Body of pancreas (tissue), 4 donors: ENCODE measurements at regions not wholly inside any gene's neighbourhood (a gene's known extent, or its start where the extent isn't known, plus 50 kb on each side); places are given as distances from the start of the nearest gene placed in this dataset.
A peak's percentile ranks its signal among the peaks of the same experiment; 100 is the strongest.

ENCODE experiments used
- ATAC-seq: fragments of 150-250 bp; one replicate; pipeline ENCODE4 v1.9.1; 2016
- DNase-seq, 4 donors: peaks; one replicate each; pipeline ENCODE4 v3.0.0-alpha.2; 2019
- H3K27ac ChIP-seq, 4 donors: fragments of 200-600 bp; sonication (generic); 1 replicate in 3 of 4; 2 replicates in 1 of 4; pipeline versions ENCODE4 v1.5.1 to v1.6.1; 2016 to 2019; ENCODE audit warnings: mild to moderate bottlenecking in 1 of 4, mixed read lengths in 1 of 4, moderate library complexity in 1 of 4
- H3K27me3 ChIP-seq, 2 donors: fragments of 200-600 bp; sonication (generic); one replicate each; pipeline ENCODE4 v1.6.0; 2016; ENCODE audit warnings: mild to moderate bottlenecking in 1 of 2
- H3K36me3 ChIP-seq, 2 donors: fragments of 200-600 bp; sonication (generic); replicated peaks in 1 of 2; 2 replicates each; pipeline ENCODE4 v1.5.1; 2016; ENCODE audit warnings: low read depth in 2 of 2; ENCODE audit not compliant: insufficient read depth in 1 of 2
- H3K4me1 ChIP-seq: fragments of 200-600 bp; sonication (generic); one replicate; pipeline ENCODE4 v1.6.0; 2016
- H3K4me3 ChIP-seq, 2 donors: fragments of 200-600 bp; sonication (generic); 1 replicate in 1 of 2; 2 replicates in 1 of 2; pipeline ENCODE4 v1.5.1; 2016 to 2019
- H3K9me3 ChIP-seq, 3 donors: fragments of 200-600 bp; sonication (generic); 1 replicate in 2 of 3; 2 replicates in 1 of 3; pipeline ENCODE4 v1.5.1; 2016
- POLR2A ChIP-seq, 3 donors: fragments of 450-650 bp; IDR thresholded peaks; one replicate each; pipeline ENCODE4 v1.6.1; 2016; ENCODE audit warnings: antibody characterized with exemption in 3 of 3, mild to moderate bottlenecking in 2 of 3
- WGBS, 2 donors: methylation state at CpG; one replicate each; pipeline ENCODE4 v1.1.5; 2017; 5-methylcytosine and 5-hydroxymethylcytosine counted together
- intact Hi-C: fragments of 100-400 bp; cut with DNase I; formaldehyde crosslinking; loops from one replicate; pipeline ENCODE4 v1.15.1; 2023
- TF ChIP-seq, protein P1 (sequence below), 7 experiments: fragments of 450-650 bp in 4 of 7; fragments of 200-600 bp in 3 of 7; sonication (generic) in 3 of 7; IDR thresholded peaks; one replicate each; pipeline ENCODE4 v1.5.1; 2016 to 2019; ENCODE audit warnings: antibody characterized with exemption in 7 of 7

- Histone ChIP-seq H3K27me3 (no peaks in the 10 kb centered on the region), H3K9me3 (no peaks in the 10 kb centered on the region), H3K27ac (no peak overlapping the region), H3K36me3 (no peaks in the 10 kb centered on the region), H3K4me3 (no peak overlapping the region), H3K4me1 (no peaks in the 10 kb centered on the region)
- intact Hi-C loops = no loop called here
- ATAC-seq (no peak), DNase-seq (no peak)
- no peak for TF ChIP-seq POLR2A (IDR thresholded peaks at IDR 0.05)
- TF ChIP-seq, protein P1, sequence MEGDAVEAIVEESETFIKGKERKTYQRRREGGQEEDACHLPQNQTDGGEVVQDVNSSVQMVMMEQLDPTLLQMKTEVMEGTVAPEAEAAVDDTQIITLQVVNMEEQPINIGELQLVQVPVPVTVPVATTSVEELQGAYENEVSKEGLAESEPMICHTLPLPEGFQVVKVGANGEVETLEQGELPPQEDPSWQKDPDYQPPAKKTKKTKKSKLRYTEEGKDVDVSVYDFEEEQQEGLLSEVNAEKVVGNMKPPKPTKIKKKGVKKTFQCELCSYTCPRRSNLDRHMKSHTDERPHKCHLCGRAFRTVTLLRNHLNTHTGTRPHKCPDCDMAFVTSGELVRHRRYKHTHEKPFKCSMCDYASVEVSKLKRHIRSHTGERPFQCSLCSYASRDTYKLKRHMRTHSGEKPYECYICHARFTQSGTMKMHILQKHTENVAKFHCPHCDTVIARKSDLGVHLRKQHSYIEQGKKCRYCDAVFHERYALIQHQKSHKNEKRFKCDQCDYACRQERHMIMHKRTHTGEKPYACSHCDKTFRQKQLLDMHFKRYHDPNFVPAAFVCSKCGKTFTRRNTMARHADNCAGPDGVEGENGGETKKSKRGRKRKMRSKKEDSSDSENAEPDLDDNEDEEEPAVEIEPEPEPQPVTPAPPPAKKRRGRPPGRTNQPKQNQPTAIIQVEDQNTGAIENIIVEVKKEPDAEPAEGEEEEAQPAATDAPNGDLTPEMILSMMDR (IDR thresholded peaks at IDR 0.05) = no peak
- WGBS, 2 donors = 78 to 85% methylated on average over 5 of the region's 5 CpGs
Measured at GRCh38 chr2:23321751-23322150, 63.2 kb upstream of the KLHL29 start.

GRCh38 chr2:23322567-23323197, 62.3 kb upstream of the KLHL29 start:
- 35 to 47% methylated on average over 7 of the region's 7 CpGs for WGBS, 2 donors

GRCh38 chr2:23323198-23323916, 61.6 kb upstream of the KLHL29 start:
- Histone ChIP-seq H3K27ac (no peak overlapping the region), H3K4me3 (no peak overlapping the region), H3K9me3 (no peaks in the 10 kb centered on the region), H3K27me3 (no peaks in the 10 kb centered on the region), H3K36me3 (no peaks in the 10 kb centered on the region), H3K4me1 (no peaks in the 10 kb centered on the region)
- 43 to 53% methylated on average over 18 to 19 of the region's 19 CpGs for WGBS, 2 donors
- DNase-seq = no peak
- ATAC-seq = no peak
- TF ChIP-seq, protein P1 (IDR thresholded peaks at IDR 0.05) = no peak
- no peak for TF ChIP-seq POLR2A (IDR thresholded peaks at IDR 0.05)
- intact Hi-C loops = no loop called here

More at GRCh38 chr2:23322567-23323197, 62.3 kb upstream of the KLHL29 start:
- DNase-seq (peak in 1 of 4 donors; percentile 17), ATAC-seq (peak; percentile 12)
- Histone ChIP-seq H3K27ac (no peak overlapping the region), H3K36me3 (no peaks in the 10 kb centered on the region), H3K27me3 (no peaks in the 10 kb centered on the region), H3K4me1 (no peaks in the 10 kb centered on the region), H3K4me3 (no peak overlapping the region), H3K9me3 (no peaks in the 10 kb centered on the region)
- intact Hi-C loops = no loop called here
- TF ChIP-seq, protein P1 (IDR thresholded peaks at IDR 0.05) = no peak
- TF ChIP-seq POLR2A (IDR thresholded peaks at IDR 0.05) = no peak

DNA sequence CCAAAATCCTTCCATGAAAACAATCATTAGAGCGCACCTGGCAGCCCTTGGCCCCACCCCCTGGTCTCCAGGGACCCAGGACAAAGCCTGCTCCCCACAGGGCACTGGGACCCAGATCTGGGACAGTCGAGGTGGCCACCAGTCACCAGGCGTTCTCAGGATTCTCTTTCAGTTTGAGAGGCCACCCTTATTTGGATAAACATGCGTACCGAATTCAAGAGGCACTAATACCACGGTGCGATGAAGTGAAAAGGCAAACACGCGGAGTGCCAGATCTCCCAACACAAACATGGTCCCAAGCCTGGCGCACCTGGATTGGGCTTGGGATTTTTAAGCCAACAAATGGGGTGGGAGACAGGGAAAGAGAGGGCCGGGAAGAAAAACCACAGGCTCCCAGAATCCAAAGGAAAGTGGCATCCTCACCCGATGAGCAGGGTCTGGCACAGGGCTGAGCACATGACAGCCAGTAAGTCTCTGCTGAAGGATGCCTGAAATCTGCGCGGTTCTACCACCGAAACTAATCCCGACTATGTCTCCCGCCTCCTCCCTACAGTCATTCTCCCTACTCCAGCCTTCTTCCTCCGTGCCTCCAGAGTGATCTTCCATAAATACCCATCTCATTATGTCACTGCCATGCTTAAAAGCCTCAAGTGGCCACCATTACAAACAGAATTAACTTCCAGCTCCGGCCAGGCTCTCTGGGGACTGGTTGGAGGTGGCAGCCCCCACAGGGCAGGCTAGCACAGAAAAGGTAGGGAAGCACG, 60.9 kb upstream of the KLHL29 start:
- H3K36me3 ChIP-seq = no peaks in the 10 kb centered on the region
- intact Hi-C loops = no loop called here
- H3K9me3 ChIP-seq = no peaks in the 10 kb centered on the region
- ATAC-seq (no peak), DNase-seq (no peak)
- no peaks in the 10 kb centered on the region for H3K27me3 ChIP-seq
- no peak overlapping the region for H3K4me3 ChIP-seq
- no peak overlapping the region for H3K27ac ChIP-seq
- WGBS, 2 donors = 78 to 80% methylated on average over 20 of the region's 20 CpGs
- no peaks in the 10 kb centered on the region for H3K4me1 ChIP-seq
- TF ChIP-seq POLR2A (IDR thresholded peaks at IDR 0.05) = no peak
- TF ChIP-seq, protein P1 (IDR thresholded peaks at IDR 0.05) = no peak
